Subcutaneous abdominal adipose tissue (tissue), 5 donors: ENCODE measurements at regions not wholly inside any gene's neighbourhood (a gene's known extent, or its start where the extent isn't known, plus 50 kb on each side); places are given as distances from the start of the nearest gene placed in this dataset.

Experiments
- H3K27ac ChIP-seq: one replicate; pipeline ENCODE4 v1.7.0; 2013; ENCODE audit warnings: low read depth, mild to moderate bottlenecking, inconsistent platforms, low read length, moderate library complexity
- H3K27me3 ChIP-seq, 5 donors: one replicate each; pipeline ENCODE4 v1.7.0; 2013; ENCODE audit warnings: low read length in 5 of 5, inconsistent platforms in 1 of 5; ENCODE audit not compliant: control insufficient read depth in 5 of 5, insufficient read depth in 4 of 5
- H3K36me3 ChIP-seq, 5 donors: one replicate each; pipeline ENCODE4 v1.7.0; 2013; ENCODE audit warnings: low read length in 5 of 5; ENCODE audit not compliant: control insufficient read depth in 5 of 5, insufficient read depth in 5 of 5
- H3K4me1 ChIP-seq, 5 donors: one replicate each; pipeline ENCODE4 v1.7.0; 2013; ENCODE audit warnings: low read length in 5 of 5, mild to moderate bottlenecking in 3 of 5, moderate library complexity in 1 of 5; ENCODE audit not compliant: control insufficient read depth in 5 of 5, insufficient read depth in 5 of 5
- H3K4me3 ChIP-seq, 5 donors: one replicate each; pipeline ENCODE4 v1.7.0; 2013; ENCODE audit warnings: low read length in 5 of 5, low read depth in 1 of 5
- H3K9ac ChIP-seq, 5 donors: one replicate each; pipeline ENCODE4 v1.7.0; 2013; ENCODE audit warnings: low read length in 5 of 5, mild to moderate bottlenecking in 4 of 5, moderate library complexity in 3 of 5
- H3K9me3 ChIP-seq, 5 donors: one replicate each; pipeline ENCODE4 v1.7.0; 2013; ENCODE audit warnings: low read length in 5 of 5; ENCODE audit not compliant: control insufficient read depth in 5 of 5
- donor health status: healthy.
- donor health status: healthy.
- donor health status: healthy.
- donor health status: healthy.
- donor health status: healthy.

DNA sequence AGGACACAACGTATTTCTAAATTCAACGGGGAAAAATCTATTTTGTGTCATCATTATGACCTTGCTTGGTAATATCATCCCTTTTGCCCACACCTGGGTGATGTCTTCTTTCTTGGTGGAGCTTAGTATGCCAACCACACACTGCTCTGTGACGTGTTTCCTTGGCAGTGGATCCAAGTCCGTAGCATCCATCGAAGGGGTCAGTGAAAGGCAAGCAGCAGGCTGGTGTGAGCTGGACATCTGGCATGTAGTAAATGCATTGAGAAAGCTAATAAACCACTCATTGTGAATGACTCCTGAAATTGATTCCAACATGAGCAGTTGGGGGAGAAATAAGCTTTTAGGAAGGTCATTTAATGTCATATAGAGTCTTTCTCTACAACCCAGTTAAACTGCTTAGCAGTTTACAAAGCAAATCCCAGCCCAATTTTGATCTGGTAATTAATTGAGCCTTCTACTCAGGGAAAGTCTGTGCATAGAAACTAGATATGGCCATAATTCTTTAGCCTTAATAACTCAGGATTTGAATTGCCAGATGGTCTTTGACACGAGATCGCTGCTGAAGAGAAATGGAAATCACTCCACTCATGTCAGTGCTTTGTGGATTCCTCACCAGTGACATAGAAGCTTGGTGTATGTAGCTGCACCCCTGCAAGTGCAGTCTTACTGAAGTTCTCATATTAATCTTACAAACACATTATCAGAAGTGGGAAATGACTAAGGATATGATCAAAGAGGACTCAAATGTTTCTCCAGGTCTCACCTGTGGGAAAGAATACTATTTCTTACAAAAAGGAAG is 494.8 kb downstream of the CMPK2 start:
- no peak overlapping the region for H3K27ac ChIP-seq
- H3K4me1 ChIP-seq: no peaks in the 10 kb centered on the region
- H3K36me3 ChIP-seq: no peaks in the 10 kb centered on the region
- no peaks in the 10 kb centered on the region for H3K27me3 ChIP-seq
- H3K4me3 ChIP-seq: no peak overlapping the region
- no peak overlapping the region for H3K9ac ChIP-seq
- H3K9me3 ChIP-seq: no peaks in the 10 kb centered on the region

DNA sequence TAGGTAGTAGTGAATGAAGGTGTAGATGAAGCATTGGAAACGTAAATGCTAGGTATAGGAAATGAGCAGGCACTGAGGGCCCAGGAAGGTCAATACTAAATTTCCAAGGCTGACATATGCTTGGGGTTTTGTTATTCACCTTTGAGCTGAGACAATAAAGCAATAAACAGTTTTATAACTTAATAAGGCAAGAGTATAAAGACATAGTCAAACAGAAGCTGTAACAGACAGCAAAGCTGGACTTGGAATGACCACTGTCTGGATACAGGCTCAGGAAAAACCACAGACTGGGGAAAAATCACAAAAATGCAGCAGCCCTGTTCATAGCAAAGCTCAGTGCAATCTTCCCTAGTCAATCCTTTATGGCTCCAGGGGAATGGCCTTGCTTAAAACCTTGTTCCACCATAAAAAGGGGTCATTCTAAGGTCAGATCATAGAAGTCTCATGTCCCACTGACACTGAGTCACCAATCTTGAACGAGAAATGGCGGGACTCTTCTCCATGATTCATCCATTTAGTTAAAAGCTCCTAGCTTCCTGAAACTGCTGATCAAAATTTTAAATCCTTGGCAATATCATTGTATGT is 493.3 kb downstream of the CMPK2 start:
- H3K9ac ChIP-seq: no peak overlapping the region
- no peaks in the 10 kb centered on the region for H3K4me1 ChIP-seq
- H3K27me3 ChIP-seq: no peaks in the 10 kb centered on the region
- no peaks in the 10 kb centered on the region for H3K36me3 ChIP-seq
- H3K27ac ChIP-seq: no peak overlapping the region
- H3K4me3 ChIP-seq: no peak overlapping the region
- peaks cover 0 to 1% (median 0%) of the 10 kb centered on the region in 5 donors for H3K9me3 ChIP-seq

DNA sequence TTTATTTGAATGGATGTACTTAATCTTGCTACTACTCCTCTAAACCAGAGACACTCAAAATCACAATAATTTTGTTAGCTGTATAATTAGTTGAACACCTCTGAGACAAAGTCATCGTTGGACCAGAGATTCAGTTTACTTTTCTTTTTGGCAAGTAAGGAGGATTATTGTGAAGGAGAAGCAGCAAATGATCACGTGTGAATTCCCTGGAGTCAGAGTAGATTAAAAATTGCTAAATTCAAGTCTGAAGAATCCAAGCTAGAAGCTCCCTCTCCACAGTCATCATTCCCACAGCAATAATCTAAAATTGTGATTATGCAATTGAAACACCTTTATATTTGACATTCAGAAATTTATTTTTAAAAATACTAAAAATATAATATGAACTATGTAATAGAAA is 484.4 kb downstream of the CMPK2 start:
- Histone ChIP-seq H3K4me1 (no peaks in the 10 kb centered on the region), H3K9ac (no peak overlapping the region), H3K27ac (no peak overlapping the region), H3K9me3 (peaks cover 0 to 9% (median 0%) of the 10 kb centered on the region in 5 donors), H3K4me3 (no peak overlapping the region), H3K36me3 (no peaks in the 10 kb centered on the region), H3K27me3 (no peaks in the 10 kb centered on the region)

DNA sequence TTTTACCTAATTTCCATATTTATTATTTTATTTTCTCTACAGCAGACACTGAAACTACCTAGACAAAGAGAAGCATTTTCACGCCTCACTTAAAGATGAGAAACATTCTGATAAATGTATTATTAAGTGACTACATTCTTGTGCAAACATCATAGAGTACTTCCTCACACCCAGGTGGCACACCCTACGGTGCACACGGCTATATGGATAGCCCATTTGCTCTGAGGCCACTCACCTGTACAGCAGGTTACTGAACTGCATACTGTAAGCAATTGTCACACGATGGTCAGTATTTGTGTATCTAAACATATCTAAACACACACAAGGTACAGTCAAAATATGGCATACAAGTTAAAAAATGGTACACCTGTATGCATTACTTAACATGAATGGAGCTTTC is 481.4 kb downstream of the CMPK2 start:
- Histone ChIP-seq H3K4me3 (no peak overlapping the region), H3K36me3 (no peaks in the 10 kb centered on the region), H3K27ac (no peak overlapping the region)

DNA sequence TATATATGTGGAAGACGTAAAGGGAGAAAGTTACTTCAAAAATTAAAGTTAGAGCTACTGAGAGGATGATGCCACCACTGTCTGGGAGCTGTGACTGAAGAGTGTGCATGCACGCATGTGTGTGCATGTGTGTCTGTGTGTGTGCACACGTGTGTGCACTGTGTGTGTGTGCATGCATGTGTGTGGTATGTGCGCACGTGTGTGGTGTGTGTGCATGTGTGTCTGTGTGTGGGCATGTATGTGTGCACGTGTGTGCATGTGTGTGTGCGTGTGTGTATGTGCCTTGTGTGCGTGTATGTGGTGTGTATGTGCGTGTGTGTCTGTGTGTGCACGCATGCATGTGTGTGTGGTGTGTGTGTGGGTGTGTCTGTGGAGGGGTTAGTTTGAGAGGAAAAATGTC is 473.4 kb downstream of the CMPK2 start:
- Histone ChIP-seq H3K9ac (no peak overlapping the region), H3K4me1 (no peaks in the 10 kb centered on the region)

More for the DNA sequence above, 481.4 kb downstream of the CMPK2 start:
- Histone ChIP-seq H3K9me3 (no peaks in the 10 kb centered on the region), H3K27me3 (no peaks in the 10 kb centered on the region), H3K4me1 (no peaks in the 10 kb centered on the region), H3K9ac (no peak overlapping the region)

DNA sequence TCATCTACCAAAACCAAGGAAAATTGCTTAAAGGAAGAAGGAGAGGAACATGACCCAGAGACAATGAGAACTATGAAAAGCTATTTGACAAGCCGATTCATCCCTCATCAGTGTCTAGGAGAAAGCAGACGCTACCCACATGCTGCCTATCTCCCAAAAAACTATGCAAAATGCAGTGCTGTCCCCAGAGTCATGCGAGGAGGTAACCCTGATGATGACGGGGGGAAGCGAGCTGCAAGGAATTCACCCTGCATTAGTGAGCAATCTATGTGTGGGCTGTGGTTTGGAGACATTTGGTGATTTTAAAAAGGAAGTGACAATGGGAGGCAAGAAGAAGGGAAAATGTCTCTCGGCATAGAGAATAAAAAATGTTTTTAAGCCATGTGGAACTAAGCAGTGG is 472.7 kb downstream of the CMPK2 start:
- H3K4me1 ChIP-seq: no peaks in the 10 kb centered on the region
- H3K4me3 ChIP-seq: no peak overlapping the region
- peaks cover 0 to 10% (median 3%) of the 10 kb centered on the region in 5 donors for H3K9me3 ChIP-seq
- H3K9ac ChIP-seq: no peak overlapping the region
- no peaks in the 10 kb centered on the region for H3K36me3 ChIP-seq
- no peaks in the 10 kb centered on the region for H3K27me3 ChIP-seq
- H3K27ac ChIP-seq: no peak overlapping the region

More for the DNA sequence above, 473.4 kb downstream of the CMPK2 start:
- H3K9me3 ChIP-seq: peaks cover 0 to 10% (median 3%) of the 10 kb centered on the region in 5 donors
- H3K36me3 ChIP-seq: no peaks in the 10 kb centered on the region
- H3K27ac ChIP-seq: no peak overlapping the region
- H3K4me3 ChIP-seq: no peak overlapping the region
- no peaks in the 10 kb centered on the region for H3K27me3 ChIP-seq

DNA sequence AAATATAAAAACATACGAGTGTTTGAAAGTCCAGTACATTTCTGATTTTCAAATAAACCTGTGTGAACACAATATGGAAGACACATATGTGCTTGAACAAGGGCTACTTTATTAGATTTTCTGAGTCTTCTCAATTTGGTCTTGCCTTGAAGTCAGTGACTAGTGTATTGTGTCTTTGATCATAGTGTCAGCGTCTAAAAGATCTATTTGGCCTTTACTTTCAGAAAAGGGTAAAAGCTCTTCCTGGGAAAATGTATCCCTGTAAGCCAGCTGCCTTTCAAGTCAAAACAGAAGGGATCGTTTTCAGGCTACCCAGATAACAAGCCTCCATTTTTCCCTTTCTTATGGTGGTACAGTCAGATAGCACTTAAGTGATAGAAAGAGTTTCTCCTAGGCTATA is 471.9 kb downstream of the CMPK2 start:
- Histone ChIP-seq H3K9me3 (peaks cover 0 to 10% (median 3%) of the 10 kb centered on the region in 5 donors), H3K4me3 (no peak overlapping the region), H3K9ac (no peak overlapping the region), H3K36me3 (no peaks in the 10 kb centered on the region), H3K27me3 (no peaks in the 10 kb centered on the region), H3K4me1 (no peaks in the 10 kb centered on the region), H3K27ac (no peak overlapping the region)

DNA sequence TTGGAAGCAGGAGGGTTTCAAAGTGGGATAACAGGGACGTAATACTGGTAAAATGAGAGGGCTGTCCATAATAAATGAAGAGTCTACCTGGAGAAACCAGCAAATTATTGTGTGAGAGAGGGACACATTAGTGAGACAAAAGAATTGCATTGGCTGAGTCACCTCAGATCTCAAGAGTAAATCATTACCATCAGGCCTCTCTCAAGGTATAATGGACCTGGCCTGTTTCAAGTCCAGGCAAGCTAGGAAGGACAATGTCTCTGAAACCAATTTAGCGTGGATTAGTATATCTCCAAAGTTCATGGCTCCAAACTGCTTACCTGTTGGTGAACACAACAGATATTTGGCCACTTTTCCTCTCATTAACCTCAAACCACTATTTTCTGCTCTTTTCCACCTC is 471.4 kb downstream of the CMPK2 start:
- H3K36me3 ChIP-seq: no peaks in the 10 kb centered on the region
- H3K9ac ChIP-seq: no peak overlapping the region
- peaks cover 0 to 10% (median 3%) of the 10 kb centered on the region in 5 donors for H3K9me3 ChIP-seq
- H3K27me3 ChIP-seq: no peaks in the 10 kb centered on the region
- H3K4me1 ChIP-seq: no peaks in the 10 kb centered on the region
- H3K27ac ChIP-seq: no peak overlapping the region
- H3K4me3 ChIP-seq: no peak overlapping the region

DNA sequence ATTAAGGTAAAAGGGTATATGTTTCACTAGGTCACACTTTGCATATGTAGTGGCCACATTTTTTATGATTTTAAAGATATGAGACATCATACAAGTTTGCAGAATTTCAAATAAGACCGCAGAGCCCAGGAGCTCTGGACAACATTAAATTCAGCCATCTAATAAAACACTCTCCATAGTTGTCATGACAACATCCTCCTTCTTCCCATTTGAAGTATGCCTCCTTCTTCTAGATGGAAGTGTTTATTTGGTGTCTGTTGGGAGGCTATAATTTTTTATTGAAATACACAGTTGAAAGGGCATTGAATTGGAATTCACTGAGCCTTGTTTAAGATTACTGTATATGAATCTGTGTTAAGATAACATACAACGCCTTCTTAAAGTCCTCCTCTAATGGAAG is 467.3 kb downstream of the CMPK2 start:
- Histone ChIP-seq H3K9me3 (no peaks in the 10 kb centered on the region), H3K4me1 (no peaks in the 10 kb centered on the region), H3K27ac (no peak overlapping the region), H3K27me3 (no peaks in the 10 kb centered on the region), H3K36me3 (no peaks in the 10 kb centered on the region), H3K9ac (no peak overlapping the region), H3K4me3 (no peak overlapping the region)

DNA sequence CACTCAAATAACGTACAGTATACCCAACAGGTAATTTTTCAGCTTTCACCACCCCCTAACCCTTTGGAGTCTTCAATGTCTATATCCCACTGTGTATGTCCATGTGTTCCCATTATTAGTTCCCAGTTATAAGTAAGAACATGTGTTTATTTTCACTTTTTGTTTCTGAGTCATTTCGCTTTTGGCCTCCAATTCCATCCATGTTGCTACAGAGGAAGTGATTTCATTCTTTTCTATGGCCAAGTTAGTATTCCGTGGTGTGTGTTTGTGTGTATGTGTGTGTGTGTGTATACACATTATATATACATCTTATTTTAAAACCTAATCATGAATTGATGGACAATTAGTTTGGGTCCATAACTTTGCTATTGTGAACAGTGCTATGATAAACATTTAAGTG is 464.4 kb downstream of the CMPK2 start:
- no peaks in the 10 kb centered on the region for H3K4me1 ChIP-seq
- H3K9me3 ChIP-seq: no peaks in the 10 kb centered on the region
- no peak overlapping the region for H3K27ac ChIP-seq
- no peaks in the 10 kb centered on the region for H3K27me3 ChIP-seq
- no peak overlapping the region for H3K9ac ChIP-seq
- H3K36me3 ChIP-seq: no peaks in the 10 kb centered on the region
- H3K4me3 ChIP-seq: no peak overlapping the region
